HG02970 (cell line): ENCODE measurements at regions not wholly inside any gene's neighbourhood (a gene's known extent, or its start where the extent isn't known, plus 50 kb on each side); places are given as distances from the start of the nearest gene placed in this dataset.
A peak's percentile ranks its signal among the peaks of the same experiment; 100 is the strongest.
"Not testable (repeated sequence)": the region's sequence is repeated elsewhere in the genome, so short reads cannot be mapped to it uniquely, and the experiment has no call there.

Experiments used
- ATAC-seq: cut with Tn5 transposase; IDR thresholded peaks from one replicate; pipeline ENCODE4 v1.9.1; 2021; ENCODE audit warnings: mild to moderate bottlenecking, moderate library complexity, moderate number of reproducible peaks; ENCODE audit not compliant: unreplicated experiment, low FRiP score

DNA sequence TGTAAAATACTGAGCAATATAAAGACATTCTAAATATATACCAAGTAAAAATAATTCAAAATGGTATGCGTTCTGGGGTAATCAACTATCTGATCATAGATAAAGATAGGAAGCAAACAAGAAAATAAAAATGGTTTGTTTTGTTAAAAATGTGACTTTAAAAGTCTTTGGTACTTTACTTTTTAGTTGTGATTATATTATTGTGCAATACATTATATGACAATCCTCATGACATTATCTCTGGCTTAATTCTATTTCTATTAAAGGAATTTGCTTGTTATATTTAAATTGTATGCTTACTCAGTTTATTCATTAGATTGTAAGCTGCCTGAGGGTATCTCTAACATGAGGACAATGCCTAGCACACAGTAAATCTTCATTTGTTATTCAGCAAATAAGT, 477.9 kb downstream of the TMEM38B start:
- ATAC-seq, result no peak

DNA sequence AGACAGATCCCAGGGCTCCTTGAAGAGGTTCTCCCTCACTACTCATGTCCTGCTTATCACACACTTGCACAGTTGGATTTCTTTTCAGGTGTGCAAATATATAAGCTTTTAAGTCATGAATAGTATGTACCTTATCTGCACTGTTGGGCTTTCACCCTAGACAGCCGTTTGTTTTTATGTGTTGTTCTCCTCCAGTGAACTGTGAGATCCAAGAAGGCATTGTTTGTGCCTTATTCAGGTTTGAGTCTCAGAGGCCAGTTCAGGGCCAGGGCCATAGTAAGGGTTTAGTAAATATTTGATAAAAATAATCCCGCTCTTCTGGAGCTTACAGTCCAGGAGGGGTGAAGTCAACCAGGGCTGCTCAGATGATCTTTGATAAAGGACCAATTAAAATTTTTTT, 480.0 kb downstream of the TMEM38B start:
- ATAC-seq, result no peak

DNA sequence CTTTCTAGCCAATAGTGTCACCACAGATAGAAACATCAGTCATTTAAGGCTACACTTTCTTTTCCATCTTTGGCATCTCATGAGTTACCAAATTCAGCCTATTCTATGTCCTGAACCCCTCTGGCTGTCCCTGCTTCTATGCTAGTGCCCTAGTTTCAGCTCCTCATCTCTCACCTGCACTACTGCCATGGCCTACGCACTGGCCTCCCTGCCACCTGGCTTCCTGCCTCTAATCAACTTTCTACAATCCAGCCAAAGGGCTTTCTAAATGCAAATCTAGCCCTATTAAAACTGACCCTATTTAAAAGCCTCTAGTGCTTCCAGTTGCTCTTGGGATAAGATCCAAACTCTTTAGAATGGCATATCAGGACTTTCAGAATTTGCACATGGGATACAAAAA, 482.9 kb downstream of the TMEM38B start:
- no peak for ATAC-seq

DNA sequence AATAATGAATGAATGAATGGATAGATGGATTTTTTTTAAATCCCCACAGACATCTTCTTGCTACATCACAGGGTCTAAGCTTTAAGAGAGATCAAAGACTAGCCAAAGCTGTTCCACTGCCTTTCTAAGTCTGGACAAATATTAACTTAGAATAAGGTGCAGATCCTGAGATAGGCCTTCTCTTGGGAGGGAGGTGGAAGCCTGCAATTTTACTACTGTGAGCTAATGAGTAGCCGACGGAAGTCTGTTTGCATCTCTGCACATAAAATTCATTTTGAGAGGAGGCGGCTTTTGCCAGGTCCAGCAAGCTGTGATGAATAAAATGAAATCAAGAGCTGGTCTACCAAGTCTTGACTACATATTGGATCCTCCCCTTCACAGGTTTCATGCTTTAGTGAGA, 484.9 kb downstream of the TMEM38B start:
- no peak for ATAC-seq

DNA sequence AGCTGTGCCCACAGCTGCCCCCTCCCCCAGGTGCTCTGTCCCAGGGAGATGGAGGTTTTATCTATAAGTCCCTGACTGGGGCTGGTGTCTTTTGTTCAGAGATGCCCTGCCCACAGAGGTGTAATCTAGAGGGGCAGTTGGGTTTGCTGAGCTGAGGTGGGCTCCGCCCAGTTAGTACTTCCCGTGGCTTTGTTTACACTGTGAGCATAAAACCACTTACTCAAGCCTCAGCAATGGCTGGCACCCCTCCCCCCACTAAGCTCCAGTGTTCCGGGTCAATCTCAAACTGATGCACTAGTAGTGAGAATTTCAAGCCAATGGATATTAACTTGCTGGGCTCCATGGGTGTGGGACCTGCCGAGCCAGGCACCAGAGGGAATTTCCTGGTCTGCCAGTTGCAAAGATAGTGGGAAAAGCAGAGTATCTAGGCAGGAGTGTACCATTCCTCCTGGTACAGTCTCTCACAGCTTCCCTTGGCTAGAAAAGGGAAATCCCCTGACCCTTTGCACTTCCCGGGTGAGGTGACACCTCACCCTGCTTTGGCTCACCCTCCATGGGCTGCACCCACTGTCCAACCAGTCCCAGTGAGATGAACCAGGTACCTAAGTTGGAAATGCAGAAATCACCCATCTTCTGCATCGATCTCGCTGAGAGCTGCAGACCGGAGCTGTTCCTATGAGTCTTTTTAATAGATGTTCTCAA, 509.6 kb downstream of the TMEM38B start:
- ATAC-seq, result not testable (repeated sequence)

- no peak for ATAC-seq
These were observed 513.0 kb downstream of the TMEM38B start for GRCh38 chr9:106207298-106207697.

- peak; percentile 54 for ATAC-seq
These were observed 524.1 kb downstream of the TMEM38B start for GRCh38 chr9:106218427-106218826.

GRCh38 chr9:106218854-106219253, 524.5 kb downstream of the TMEM38B start:
- peak; percentile 27 for ATAC-seq

DNA sequence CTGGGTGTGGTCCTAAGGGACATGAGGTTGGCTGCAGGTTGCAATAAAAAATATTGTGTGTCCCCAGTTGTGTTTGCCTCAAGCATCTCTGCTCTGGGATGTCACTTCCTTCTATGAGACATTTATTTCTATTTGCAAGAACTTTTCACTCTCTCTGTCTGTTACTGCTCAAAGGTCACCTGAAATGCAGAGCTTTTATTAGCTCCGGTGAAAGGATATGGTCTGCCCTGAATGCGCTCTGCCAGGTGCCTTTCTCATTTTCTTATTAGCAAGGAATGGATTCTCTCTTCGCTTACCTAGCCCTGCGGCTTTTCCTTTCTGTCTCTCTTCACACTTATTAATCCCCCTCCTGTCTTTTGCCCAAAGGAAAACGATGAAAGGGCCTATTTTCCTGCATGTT, 526.1 kb downstream of the TMEM38B start:
- no peak for ATAC-seq

- no peak for ATAC-seq
These were observed 534.5 kb downstream of the TMEM38B start for GRCh38 chr9:106228861-106229260.

DNA sequence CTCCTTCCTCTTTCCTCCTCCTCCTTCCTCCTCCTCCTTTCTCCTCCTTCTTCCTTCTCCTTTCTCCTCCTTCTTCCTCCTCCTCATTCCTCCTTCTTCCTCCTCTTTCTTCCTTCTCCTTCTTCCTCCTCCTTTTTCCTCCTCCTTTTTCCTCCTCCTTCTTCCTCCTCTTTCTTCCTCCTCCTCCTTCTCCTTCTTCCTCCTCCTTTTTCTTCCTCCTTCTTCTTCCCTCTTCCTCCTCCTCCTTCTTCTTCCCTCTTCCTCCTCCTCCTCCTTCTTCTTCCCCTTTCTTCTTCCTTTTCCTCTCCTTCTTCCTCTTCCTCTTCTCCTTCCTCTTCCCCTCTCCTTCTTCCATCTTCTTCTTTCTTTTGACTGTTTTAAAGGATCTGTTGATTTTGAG, 538.8 kb downstream of the TMEM38B start:
- no peak for ATAC-seq

DNA sequence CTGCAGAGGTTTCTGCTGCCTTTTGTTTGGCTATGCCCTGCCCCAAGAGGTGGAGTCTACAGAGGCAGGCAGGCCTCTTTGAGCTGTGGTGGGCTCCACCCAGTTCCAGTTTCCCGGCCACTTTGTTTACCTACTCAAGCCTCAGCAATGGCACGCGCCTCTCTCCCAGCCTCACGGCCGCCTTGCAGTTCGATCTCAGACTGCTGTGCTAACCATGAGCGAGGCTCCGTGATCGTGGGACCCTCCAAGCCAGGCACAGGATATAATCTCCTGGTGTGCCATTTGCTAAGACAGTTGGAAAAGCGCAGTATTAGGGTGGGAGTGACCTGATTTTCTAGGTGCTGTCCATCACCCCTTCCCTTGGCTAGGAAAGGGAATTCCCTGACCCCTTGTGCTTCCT, 566.6 kb downstream of the TMEM38B start:
- not testable (repeated sequence) for ATAC-seq

- no peak for ATAC-seq
These were observed 583.6 kb downstream of the TMEM38B start for GRCh38 chr9:106277966-106278365.

- no peak for ATAC-seq
These were observed 579.2 kb upstream of the ZNF462 start for GRCh38 chr9:106283769-106284168.

DNA sequence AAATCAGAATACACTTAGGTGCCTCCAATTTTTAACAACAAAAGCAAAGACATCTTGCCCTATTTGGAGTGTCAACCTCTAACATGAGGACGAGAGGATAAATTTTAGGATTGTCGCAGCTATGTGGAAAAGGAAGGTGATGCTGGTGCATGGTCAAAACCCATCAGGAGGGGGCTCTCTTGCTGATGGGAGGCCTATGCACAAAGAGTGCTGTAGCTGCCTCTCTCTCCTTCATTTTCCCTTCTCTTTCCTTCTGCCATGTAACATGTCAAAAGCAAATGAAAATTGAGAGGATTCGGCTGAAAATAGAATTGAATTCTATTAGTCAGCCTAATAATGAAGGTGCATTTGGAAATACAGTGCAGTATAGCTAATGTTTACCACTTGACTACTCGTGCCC, 578.7 kb upstream of the ZNF462 start:
- no peak for ATAC-seq

GRCh38 chr9:106286249-106286648, 576.7 kb upstream of the ZNF462 start:
- ATAC-seq, result no peak

DNA sequence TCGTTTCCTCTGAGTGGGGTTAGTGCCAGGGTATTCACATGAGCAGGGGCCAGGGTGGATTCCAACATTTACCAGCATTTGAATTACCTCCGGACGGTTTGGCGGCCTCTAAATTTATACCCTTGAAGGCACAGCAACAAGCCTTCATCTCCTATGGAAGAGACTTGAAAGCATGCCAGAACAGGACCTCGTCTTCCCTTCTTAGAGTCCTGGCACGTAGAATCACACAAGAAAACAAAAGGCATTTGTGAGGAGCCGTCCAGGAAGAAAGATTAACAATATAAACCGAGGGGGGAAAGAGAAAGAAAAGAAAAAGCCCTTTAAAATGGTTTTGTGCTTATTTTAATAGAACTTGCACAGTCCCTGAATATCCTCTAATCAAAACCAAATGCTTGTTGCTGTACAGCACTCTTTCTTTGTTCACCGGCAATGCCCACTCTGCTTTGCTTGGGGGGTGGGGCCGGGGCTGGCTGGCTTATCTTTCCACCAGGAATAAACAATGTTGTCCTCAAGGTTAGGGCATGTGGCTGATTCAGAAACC, 575.8 kb upstream of the ZNF462 start:
- no peak for ATAC-seq

GRCh38 chr9:106287731-106288130, 575.2 kb upstream of the ZNF462 start:
- no peak for ATAC-seq

DNA sequence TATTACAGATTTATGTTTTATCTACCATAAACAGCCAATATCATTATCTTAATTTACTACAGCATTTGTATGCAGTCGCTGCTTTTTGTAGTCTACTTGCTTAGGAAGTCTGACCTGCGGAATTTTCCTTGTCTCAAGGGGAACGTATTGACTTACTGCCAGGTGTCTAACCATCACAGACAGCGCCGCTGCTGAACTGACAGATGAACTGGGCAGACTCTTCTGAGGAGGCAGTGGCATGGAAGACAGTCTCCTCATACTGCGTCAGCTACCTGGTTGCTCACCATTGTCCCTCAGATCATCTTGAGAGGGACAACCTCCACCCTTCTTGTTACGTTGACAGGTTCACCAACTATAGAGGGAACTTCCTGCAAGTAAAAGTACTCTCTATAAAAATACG, 574.3 kb upstream of the ZNF462 start:
- no peak for ATAC-seq

- ATAC-seq, result no peak
These were observed 571.2 kb upstream of the ZNF462 start for GRCh38 chr9:106291786-106292185.

- ATAC-seq, result no peak
These were observed 566.5 kb upstream of the ZNF462 start for GRCh38 chr9:106296426-106296825.

- ATAC-seq, result no peak
These were observed 564.0 kb upstream of the ZNF462 start for GRCh38 chr9:106298997-106299396.
